Upper lobe of left lung (tissue), 6 donors: ENCODE measurements at regions not wholly inside any gene's neighbourhood (a gene's known extent, or its start where the extent isn't known, plus 50 kb on each side); places are given as distances from the start of the nearest gene placed in this dataset.

ENCODE experiments used
- ATAC-seq, 2 donors: fragments of 200-7000 bp; cut with Tn5 transposase; one replicate each; pipeline ENCODE4 v1.9.1; 2022; ENCODE audit warnings: mild to moderate bottlenecking in 2 of 2, moderate library complexity in 2 of 2; ENCODE audit not compliant: low FRiP score in 2 of 2
- DNase-seq, 2 donors: peaks; one replicate each; pipeline ENCODE4 v3.0.0-alpha.2; 2019 to 2020
- H3K27ac ChIP-seq, 4 donors: fragments of 200-600 bp; sonication (generic); one replicate each; pipeline ENCODE4 v1.5.1; 2016 to 2019
- H3K27me3 ChIP-seq, 4 donors: fragments of 200-600 bp; sonication (generic); one replicate each; pipeline ENCODE4 v1.5.1; 2017 to 2019
- H3K36me3 ChIP-seq, 4 donors: fragments of 200-600 bp; sonication (generic); one replicate each; pipeline ENCODE4 v1.5.1; 2016 to 2019
- H3K4me1 ChIP-seq, 4 donors: fragments of 200-600 bp; sonication (generic); one replicate each; pipeline ENCODE4 v1.5.1; 2018 to 2019
- H3K4me3 ChIP-seq, 4 donors: fragments of 200-600 bp; sonication (generic); one replicate each; pipeline ENCODE4 v1.5.1; 2017 to 2019; ENCODE audit warnings: mild to moderate bottlenecking in 2 of 4, moderate library complexity in 1 of 4
- H3K9me3 ChIP-seq, 4 donors: fragments of 200-600 bp; sonication (generic); one replicate each; pipeline ENCODE4 v1.5.1; 2018 to 2019
- EP300 ChIP-seq, 4 donors: sonication (generic); formaldehyde crosslinking; IDR thresholded peaks; one replicate each; pipeline ENCODE4 v1.5.1; 2017; ENCODE audit warnings: antibody characterized with exemption in 4 of 4, control low read depth in 2 of 4
- POLR2A ChIP-seq, 4 donors: fragments of 450-650 bp; IDR thresholded peaks; one replicate each; pipeline ENCODE4 v1.5.1; 2016 to 2017; ENCODE audit warnings: antibody characterized with exemption in 4 of 4, mild to moderate bottlenecking in 2 of 4
- POLR2AphosphoS5 ChIP-seq, 2 donors: sonication (generic); formaldehyde crosslinking; IDR thresholded peaks; one replicate each; pipeline ENCODE4 v1.5.1; 2017; ENCODE audit warnings: antibody characterized with exemption in 2 of 2
- WGBS, 2 donors: methylation state at CpG; one replicate each; pipeline ENCODE4 v1.1.5; 2017 to 2018; 5-methylcytosine and 5-hydroxymethylcytosine counted together
- TF ChIP-seq, protein P1 (sequence below), 6 experiments: fragments of 450-650 bp in 4 of 6; fragments of 200-600 bp in 2 of 6; sonication (generic) in 2 of 6; IDR thresholded peaks; one replicate each; pipeline ENCODE4 v1.5.1; 2016 to 2019; ENCODE audit warnings: antibody characterized with exemption in 6 of 6
- donor health status: DM: no; HTN: no; CAD: no; lungs with moderate emphysema.
- donor health status: DM: no; HTN: yes; CAD: no; lungs with severe emphysema.

GRCh38 chr2:14358339-14358738, 274.2 kb upstream of the LRATD1 start:
- H3K36me3 ChIP-seq = no peaks in the 10 kb centered on the region
- ATAC-seq (no peak), DNase-seq (no peak)
- WGBS, 2 donors = 80 to 91% methylated on average over 5 of the region's 5 CpGs
- H3K4me3 ChIP-seq = no peak overlapping the region
- H3K27me3 ChIP-seq = no peaks in the 10 kb centered on the region
- no peak overlapping the region for H3K27ac ChIP-seq
- TF ChIP-seq, protein P1, sequence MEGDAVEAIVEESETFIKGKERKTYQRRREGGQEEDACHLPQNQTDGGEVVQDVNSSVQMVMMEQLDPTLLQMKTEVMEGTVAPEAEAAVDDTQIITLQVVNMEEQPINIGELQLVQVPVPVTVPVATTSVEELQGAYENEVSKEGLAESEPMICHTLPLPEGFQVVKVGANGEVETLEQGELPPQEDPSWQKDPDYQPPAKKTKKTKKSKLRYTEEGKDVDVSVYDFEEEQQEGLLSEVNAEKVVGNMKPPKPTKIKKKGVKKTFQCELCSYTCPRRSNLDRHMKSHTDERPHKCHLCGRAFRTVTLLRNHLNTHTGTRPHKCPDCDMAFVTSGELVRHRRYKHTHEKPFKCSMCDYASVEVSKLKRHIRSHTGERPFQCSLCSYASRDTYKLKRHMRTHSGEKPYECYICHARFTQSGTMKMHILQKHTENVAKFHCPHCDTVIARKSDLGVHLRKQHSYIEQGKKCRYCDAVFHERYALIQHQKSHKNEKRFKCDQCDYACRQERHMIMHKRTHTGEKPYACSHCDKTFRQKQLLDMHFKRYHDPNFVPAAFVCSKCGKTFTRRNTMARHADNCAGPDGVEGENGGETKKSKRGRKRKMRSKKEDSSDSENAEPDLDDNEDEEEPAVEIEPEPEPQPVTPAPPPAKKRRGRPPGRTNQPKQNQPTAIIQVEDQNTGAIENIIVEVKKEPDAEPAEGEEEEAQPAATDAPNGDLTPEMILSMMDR (IDR thresholded peaks at IDR 0.05) = no peak
- no peak for TF ChIP-seq POLR2AphosphoS5 (IDR thresholded peaks at IDR 0.05)
- no peak for TF ChIP-seq POLR2A (IDR thresholded peaks at IDR 0.05)
- no peaks in the 10 kb centered on the region for H3K4me1 ChIP-seq
- H3K9me3 ChIP-seq = no peaks in the 10 kb centered on the region

GRCh38 chr2:14358774-14359173, 273.7 kb upstream of the LRATD1 start:
- Histone ChIP-seq H3K9me3 (no peaks in the 10 kb centered on the region), H3K4me3 (no peak overlapping the region), H3K36me3 (no peaks in the 10 kb centered on the region), H3K27ac (no peak overlapping the region), H3K27me3 (no peaks in the 10 kb centered on the region), H3K4me1 (no peaks in the 10 kb centered on the region)
- TF ChIP-seq POLR2AphosphoS5 (IDR thresholded peaks at IDR 0.05) (no peak), POLR2A (IDR thresholded peaks at IDR 0.05) (no peak), EP300 (IDR thresholded peaks at IDR 0.05) (no peak)
- TF ChIP-seq, protein P1 (IDR thresholded peaks at IDR 0.05) = no peak
- DNase-seq (no peak), ATAC-seq (no peak)
- 85 to 89% methylated on average over 6 of the region's 6 CpGs for WGBS, 2 donors

DNA sequence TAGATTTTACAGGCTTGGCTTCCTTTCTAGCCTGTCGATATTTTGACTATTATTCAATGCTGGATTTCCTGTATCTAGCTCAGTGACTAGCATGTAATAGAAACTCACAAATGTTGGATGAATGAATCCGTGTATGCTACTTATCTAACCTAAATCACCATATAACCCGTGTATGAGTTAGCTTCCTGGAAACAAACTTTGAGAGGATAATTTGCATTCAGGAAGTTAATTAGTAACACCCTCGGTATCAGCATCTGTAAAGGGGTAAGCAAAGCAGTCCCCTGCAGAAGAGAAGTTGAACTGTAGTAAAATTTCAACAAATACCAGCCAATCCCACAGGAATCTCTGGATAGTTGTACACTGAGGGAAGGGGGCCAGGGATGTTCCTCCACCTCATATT, 269.4 kb upstream of the LRATD1 start:
- WGBS, 2 donors = 64 to 70% methylated on average over 4 of the region's 4 CpGs
- DNase-seq (no peak), ATAC-seq (no peak)
- no peaks in the 10 kb centered on the region for H3K27me3 ChIP-seq
- TF ChIP-seq EP300 (IDR thresholded peaks at IDR 0.05) (no peak), POLR2A (IDR thresholded peaks at IDR 0.05) (no peak), POLR2AphosphoS5 (IDR thresholded peaks at IDR 0.05) (no peak)
- TF ChIP-seq, protein P1 (IDR thresholded peaks at IDR 0.05) = no peak
- no peaks in the 10 kb centered on the region for H3K4me1 ChIP-seq
- H3K36me3 ChIP-seq = no peaks in the 10 kb centered on the region
- no peak overlapping the region for H3K4me3 ChIP-seq
- no peak overlapping the region for H3K27ac ChIP-seq
- H3K9me3 ChIP-seq = no peaks in the 10 kb centered on the region

DNA sequence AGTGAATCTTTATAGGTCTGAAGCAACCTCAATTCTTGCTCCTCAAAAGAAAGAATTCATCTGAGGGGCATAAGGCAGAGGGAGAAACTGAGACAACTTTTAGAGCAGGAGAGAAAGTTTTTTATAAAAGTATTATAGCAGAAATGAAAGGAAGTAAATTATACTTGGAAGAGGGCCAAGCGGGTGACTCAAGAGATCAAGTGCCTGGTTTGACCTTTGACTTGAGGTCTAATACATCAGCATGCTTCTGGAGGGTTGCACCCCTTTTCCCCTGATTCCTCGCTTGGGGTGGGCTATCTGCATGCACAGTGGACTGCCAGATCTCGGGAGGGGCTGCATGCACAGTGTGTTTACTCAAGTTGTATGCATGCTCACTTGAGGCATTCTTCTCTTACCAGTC, 268.5 kb upstream of the LRATD1 start:
- no peaks in the 10 kb centered on the region for H3K9me3 ChIP-seq
- no peak overlapping the region for H3K4me3 ChIP-seq
- ATAC-seq (no peak), DNase-seq (no peak)
- no peak for TF ChIP-seq EP300 (IDR thresholded peaks at IDR 0.05)
- no peak for TF ChIP-seq POLR2AphosphoS5 (IDR thresholded peaks at IDR 0.05)
- no peak for TF ChIP-seq POLR2A (IDR thresholded peaks at IDR 0.05)
- TF ChIP-seq, protein P1 (IDR thresholded peaks at IDR 0.05) = no peak
- 54 to 61% methylated on average over 3 of the region's 3 CpGs for WGBS, 2 donors
- no peaks in the 10 kb centered on the region for H3K4me1 ChIP-seq
- H3K36me3 ChIP-seq = no peaks in the 10 kb centered on the region
- no peak overlapping the region for H3K27ac ChIP-seq
- H3K27me3 ChIP-seq = no peaks in the 10 kb centered on the region

DNA sequence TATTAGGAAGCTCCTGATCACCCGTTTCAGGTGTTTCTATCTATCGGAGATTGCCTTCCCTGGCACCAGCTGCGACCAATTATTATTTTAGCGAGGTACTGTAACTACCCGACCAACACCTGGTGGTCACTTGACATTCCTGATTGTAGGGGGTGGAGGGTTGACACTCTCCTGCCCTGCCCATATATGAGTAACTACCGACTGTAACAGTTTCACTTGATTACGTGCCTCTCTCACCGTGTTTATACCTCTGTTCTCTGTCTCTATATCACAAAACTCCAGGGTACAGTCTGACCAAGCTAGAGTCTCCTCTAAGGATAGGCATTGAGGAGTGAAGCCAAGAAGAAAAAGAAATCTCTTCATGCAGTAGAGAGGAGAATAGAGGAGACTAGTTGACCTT, 268.0 kb upstream of the LRATD1 start:
- Histone ChIP-seq H3K4me3 (no peak overlapping the region), H3K27me3 (no peaks in the 10 kb centered on the region), H3K36me3 (no peaks in the 10 kb centered on the region), H3K4me1 (no peaks in the 10 kb centered on the region), H3K9me3 (no peaks in the 10 kb centered on the region), H3K27ac (no peak overlapping the region)
- WGBS, 2 donors = 87 to 89% methylated on average over 8 of the region's 8 CpGs
- DNase-seq = no peak
- ATAC-seq = no peak
- TF ChIP-seq POLR2A (IDR thresholded peaks at IDR 0.05) (no peak), POLR2AphosphoS5 (IDR thresholded peaks at IDR 0.05) (no peak), EP300 (IDR thresholded peaks at IDR 0.05) (no peak)
- TF ChIP-seq, protein P1 (IDR thresholded peaks at IDR 0.05) = no peak
